HEK293T (cell line): ENCODE measurements at regions not wholly inside any gene's neighbourhood (a gene's known extent, or its start where the extent isn't known, plus 50 kb on each side); places are given as distances from the start of the nearest gene placed in this dataset.

Source experiments
- FOXA1 ChIP-seq: fragments of 450-650 bp; IDR thresholded peaks from 2 replicates; pipeline ENCODE4 v1.6.1; 2016; ENCODE audit warnings: mild to moderate bottlenecking
- TARDBP ChIP-seq: fragments of 450-650 bp; IDR thresholded peaks from 2 replicates; pipeline ENCODE4 v1.6.1; 2016
- ZNF384 ChIP-seq: fragments of 450-650 bp; IDR thresholded peaks from 2 replicates; pipeline ENCODE4 v1.6.1; 2016

- TF ChIP-seq FOXA1 (no peak), TARDBP (no peak), ZNF384 (no peak)
Measured at GRCh38 chr2:144253743-144254142, 266.2 kb downstream of the ZEB2 start.
